WI38 (cell line): ENCODE measurements at regions not wholly inside any gene's neighbourhood (a gene's known extent, or its start where the extent isn't known, plus 50 kb on each side); places are given as distances from the start of the nearest gene placed in this dataset.

Experiments used
- H3K4me3 ChIP-seq: 2 replicates; pipeline ENCODE4 v1.5.1; 2011; ENCODE audit warnings: low read depth, mild to moderate bottlenecking, control low read depth, low read length
- TF ChIP-seq, protein P1 (sequence below): IDR thresholded peaks from 2 replicates; pipeline ENCODE4 v1.5.1; 2012; ENCODE audit warnings: low read depth, mild to moderate bottlenecking, control low read depth, low read length

DNA sequence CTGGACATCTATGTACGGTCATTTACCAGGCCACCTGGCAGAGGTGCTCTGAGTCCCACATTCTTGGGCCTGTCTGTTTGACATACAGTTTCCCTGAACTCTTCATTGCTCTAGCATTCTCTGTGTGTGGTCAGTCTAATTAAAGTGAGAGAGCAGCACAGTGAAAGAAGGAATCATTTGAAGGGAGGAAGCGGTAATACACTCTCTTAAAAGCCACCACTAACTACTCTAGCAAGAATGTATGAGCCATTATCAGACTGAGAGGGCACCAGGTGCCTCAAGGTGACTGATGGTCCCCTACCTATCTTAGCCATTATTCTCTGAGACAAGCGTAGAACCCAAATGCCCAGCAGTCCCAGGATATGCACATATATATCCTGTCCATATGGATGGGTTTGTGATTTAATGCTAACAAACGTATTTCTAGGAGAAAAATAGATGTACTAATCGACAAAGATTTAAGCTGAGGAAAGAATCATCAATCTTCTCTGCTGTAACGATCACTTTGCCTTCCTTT, 527.2 kb downstream of the PRELID2 start:
- H3K4me3 ChIP-seq = no peak overlapping the region
- TF ChIP-seq, protein P1, sequence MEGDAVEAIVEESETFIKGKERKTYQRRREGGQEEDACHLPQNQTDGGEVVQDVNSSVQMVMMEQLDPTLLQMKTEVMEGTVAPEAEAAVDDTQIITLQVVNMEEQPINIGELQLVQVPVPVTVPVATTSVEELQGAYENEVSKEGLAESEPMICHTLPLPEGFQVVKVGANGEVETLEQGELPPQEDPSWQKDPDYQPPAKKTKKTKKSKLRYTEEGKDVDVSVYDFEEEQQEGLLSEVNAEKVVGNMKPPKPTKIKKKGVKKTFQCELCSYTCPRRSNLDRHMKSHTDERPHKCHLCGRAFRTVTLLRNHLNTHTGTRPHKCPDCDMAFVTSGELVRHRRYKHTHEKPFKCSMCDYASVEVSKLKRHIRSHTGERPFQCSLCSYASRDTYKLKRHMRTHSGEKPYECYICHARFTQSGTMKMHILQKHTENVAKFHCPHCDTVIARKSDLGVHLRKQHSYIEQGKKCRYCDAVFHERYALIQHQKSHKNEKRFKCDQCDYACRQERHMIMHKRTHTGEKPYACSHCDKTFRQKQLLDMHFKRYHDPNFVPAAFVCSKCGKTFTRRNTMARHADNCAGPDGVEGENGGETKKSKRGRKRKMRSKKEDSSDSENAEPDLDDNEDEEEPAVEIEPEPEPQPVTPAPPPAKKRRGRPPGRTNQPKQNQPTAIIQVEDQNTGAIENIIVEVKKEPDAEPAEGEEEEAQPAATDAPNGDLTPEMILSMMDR = no peak

DNA sequence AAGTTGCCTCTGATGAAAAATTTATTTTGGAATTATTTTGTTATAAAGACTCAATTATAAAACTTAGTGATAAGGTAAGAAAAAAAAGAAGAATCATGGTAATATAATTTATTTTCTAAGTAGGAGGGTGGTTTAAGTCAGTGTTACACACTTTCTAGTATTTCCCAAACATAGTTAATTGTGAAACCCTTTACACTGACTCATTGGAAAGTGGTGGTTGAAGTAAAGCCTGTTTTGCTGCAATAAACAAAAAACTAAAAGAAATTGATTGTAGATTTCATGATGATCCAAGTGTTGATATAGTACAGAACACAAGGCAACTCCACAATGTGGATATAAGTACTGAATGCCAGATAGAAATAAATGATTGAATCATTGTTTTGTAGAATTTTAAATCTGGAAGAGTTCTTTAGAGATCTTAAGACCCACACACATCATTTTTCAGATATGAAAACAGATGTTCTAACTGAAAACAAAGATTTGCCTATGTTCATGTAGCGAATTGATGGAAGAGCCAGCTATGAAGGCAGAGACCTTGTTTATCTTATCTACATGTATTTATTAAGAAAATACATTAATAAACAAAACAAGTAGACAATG, 539.8 kb downstream of the PRELID2 start:
- TF ChIP-seq, protein P1 = no peak
- H3K4me3 ChIP-seq = no peak overlapping the region

DNA sequence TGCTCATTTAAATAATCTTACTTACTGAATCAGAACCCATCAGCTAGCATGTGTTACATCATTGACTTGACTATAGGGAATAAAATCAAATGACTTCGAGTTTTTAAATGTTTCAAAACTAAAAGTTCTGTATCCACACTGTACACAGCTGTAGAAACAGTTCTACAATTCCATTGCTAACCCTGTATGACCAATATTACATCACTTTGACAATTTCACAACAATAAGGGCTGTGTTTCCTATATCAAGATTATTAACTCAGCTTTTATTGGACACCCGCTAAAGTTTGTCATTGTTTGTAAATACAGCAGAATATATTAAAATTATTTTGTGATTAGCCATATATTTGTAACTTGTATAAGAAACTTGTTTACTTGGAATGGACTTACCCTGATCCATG, 540.8 kb downstream of the PRELID2 start:
- TF ChIP-seq, protein P1 = no peak

DNA sequence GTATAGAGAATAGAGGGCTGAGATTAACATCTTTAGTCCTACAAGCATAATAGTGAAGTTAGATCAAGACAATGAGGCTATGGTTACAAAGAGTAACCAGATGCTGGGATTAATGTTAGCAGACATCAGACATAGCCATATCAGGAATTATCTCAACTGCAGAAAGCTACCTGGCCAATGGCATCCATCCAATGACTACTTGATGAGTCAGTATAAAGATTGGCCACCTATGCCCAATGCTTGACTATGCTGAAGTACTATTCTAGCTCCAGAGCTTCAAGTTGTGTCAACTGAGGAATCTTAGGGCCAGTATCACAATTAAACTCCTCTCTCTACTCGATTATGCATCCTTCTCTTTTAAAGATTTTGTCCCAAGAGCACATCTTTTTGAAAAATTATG, 541.4 kb downstream of the PRELID2 start:
- H3K4me3 ChIP-seq = no peak overlapping the region
- TF ChIP-seq, protein P1 = no peak

More for the DNA sequence above, 540.8 kb downstream of the PRELID2 start:
- H3K4me3 ChIP-seq = no peak overlapping the region

DNA sequence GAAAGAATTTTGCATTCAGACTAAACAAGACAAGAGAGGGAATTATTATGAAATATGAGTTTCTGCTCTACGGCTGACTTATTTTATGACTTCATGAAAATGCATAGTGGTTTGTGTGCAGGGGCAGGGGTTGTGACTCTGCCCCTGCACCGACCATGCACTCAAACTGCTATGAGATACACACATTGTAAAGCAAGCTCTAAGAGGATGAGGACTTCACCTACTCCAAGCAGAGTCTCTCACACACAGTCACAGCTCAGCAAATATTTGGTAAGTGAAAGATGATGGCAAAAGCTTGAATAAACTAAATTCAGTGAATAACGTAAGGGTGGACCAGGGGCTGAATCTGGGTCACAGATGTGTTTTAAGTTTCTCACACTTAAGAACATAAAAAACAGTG, 542.9 kb downstream of the PRELID2 start:
- TF ChIP-seq, protein P1 = no peak

DNA sequence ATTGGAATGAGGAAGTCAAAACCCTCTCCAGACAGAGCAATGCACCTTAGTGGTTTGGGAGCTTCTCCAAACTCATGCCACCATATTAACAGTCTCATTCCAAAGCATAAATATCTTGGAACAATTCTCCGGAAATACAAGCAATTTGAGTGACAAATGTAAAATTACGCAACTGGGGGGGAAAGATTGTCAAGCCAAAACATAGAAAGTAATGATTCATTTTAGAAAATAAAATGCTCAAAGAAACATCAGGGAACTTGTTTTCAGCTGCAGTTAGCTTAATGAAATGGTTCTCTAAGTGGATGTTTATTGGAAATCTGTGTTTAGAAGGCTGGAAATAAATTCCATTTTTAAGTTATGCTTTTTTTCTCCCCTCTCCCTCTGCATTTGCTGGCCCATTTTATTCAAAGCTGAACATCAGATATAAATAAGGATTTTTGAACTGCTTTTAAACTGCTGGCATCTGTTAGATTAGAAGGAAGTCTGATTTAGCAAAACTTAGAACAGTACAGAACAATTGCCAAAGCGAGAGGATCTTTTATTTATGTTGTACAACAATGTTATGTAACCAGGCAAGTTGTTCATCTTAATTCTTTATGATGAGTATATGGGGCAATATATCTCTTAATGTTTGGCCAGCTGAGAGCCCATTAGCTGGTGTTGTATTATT, 551.9 kb downstream of the PRELID2 start:
- TF ChIP-seq, protein P1 = no peak
- H3K4me3 ChIP-seq = no peak overlapping the region

More for the DNA sequence above, 542.9 kb downstream of the PRELID2 start:
- no peak overlapping the region for H3K4me3 ChIP-seq

DNA sequence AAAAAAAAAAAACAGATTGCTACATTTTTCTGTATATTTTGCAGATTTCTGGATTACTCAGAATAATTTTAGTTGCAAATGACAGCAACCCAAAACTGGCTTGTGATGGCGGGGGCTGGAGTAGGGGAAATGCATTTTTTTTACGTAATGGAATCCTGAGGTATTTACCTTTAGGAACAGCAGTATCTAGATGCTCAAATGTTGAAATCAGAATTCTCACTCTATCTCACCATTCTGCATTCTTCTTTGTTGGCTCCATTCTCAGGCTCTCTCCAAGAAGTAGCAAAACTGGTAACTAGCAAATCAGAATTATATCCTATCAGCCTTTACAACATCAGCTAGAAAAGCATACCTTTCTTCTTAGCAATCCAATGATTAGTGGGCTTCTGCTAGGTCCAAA, 554.3 kb downstream of the PRELID2 start:
- TF ChIP-seq, protein P1 = no peak
- H3K4me3 ChIP-seq = no peak overlapping the region
